HG03060 (cell line): ENCODE measurements at regions not wholly inside any gene's neighbourhood (a gene's known extent, or its start where the extent isn't known, plus 50 kb on each side); places are given as distances from the start of the nearest gene placed in this dataset.

ENCODE experiments used
- ATAC-seq: cut with Tn5 transposase; IDR thresholded peaks from one replicate; pipeline ENCODE4 v1.9.1; 2021; ENCODE audit warnings: low read depth, moderate number of reproducible peaks; ENCODE audit not compliant: unreplicated experiment

DNA sequence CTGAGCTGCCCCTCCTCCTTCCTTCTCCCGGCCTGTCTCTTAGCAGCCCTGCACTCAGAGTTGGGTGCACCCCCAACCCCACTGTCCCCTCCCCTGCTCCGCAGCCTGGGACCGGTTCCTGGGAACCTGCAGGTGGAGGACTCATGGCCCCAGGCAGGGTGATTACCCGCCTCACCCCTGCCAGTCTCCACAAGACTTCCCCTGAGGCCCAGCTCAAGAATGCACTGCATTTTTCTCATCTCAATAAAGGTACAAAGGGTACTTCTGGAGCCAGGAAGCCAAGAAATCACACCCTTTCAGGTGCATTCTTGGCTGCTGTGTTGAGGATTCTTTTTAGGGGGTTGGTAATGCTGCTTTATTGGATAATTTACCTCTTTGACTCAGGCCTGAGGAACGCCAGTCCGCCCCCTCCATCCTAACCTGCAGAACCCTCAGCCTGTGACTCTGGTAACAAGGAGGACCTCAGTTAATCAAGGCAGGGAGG, 126.3 kb upstream of the TMPRSS2 start:
- ATAC-seq = no peak

DNA sequence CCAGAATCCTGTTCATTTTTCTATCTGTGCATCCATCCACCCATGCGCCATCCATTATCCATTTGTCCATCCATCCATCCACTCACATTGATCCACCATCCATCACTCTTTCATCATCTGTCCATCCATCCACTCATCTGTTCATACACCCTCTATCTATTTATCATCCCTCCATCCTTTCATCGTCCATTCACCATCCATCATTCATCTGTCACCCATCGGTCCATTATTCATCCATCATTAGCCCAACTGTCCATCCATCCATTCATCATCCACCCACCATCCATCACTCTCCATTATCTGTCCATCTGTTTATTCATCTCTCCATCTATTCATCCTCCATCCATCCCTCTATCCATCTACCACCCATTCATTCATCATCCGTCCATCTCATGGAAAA, 125.7 kb upstream of the TMPRSS2 start:
- ATAC-seq = no peak

DNA sequence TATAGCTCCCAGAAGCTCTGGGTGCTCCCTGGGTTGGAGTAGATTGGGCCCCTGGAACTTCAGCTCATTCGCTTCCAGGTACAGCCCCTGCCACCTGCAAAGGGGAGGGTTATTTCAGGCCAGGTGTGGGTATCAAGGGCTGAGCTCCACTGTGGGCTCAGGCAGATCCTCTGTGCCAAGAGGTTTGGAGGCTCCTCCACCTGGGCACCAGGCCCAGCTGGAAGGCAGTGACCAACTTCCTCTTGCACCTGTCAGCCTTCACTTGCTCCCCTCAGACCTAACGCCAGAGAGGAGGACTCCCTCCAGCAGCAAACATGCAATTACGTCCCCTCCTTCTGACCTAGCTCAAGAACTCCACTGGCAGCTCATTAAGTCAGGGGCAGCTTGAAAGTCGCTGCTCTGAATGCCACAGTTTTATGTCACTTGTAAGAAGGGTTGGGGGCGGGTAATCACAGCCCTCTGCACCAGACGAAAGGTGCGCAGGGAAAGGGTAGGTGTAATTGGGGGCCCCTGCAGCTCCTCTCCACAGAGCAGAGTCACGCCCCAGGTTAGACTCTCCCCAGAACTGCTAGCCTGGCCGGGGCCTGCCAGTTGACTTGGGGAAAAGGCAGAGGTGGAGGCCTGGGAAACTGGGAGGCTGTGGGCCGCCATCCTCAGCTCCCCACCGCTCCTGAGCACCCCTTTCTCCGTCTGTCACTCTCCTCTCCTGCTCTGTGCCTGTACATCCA, 125.0 kb upstream of the TMPRSS2 start:
- ATAC-seq = no peak

DNA sequence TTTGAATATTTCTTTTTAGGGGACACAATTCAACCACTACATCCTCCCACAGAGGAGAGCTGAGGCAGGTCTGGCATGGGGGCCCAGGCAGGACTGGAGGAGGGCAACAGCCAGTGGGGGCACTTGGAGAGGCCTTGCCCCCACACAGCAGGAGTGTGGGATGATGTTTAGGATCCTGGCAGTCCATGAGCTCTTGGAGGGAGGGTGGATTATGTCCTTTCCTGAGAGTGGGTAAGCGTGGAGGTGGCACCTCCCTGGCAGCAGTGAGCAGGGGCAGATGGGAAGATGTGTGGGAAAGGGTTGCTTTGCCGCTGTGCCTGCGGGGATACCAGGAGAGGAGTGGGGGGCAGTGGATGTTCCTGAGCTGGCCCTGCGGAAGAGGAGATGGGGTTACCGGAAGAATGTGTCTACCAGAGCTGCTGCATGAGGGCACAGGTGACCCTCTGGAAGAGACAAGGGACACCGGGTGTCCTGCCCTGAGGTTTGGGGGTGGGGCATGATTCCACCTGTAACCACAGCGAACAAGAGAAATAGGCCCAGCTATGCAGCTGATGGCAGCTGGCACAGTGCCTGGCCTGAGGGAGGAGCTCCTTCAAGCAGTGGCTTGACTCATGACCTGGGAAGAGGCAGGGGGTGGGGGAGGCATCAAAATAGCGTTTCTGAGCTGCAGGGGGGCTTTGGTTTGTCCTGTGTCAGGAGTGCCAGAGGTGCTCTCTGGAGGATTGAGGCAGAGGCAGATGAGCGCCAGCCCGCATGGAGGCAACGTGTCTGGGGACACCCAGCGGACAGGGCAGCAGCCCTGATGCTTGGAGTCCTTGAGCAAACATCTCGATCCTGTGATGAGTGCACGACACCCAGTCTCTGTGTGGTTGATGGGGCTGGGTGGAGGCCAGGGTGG, 123.9 kb upstream of the TMPRSS2 start:
- no peak for ATAC-seq

DNA sequence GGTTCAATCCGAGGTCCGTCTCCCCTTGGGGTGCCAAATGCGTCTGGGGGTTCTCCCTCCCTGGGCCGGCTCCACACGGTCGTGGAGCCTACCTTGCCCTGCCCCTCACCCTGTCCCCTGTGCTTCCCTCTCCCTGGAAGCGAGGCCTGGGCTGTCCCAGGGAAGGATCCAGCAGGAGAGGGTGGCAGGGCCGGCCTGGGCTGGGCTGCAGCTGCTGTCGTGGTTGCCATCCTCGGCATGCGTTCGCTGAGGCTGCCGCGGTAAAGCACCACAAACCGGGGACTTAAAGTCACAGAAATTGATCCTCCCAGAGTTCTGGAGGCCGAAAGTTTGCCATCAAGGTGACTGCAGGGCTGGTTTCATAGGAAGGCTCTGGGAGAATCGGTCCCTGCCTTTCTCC, 123.0 kb upstream of the TMPRSS2 start:
- no peak for ATAC-seq

DNA sequence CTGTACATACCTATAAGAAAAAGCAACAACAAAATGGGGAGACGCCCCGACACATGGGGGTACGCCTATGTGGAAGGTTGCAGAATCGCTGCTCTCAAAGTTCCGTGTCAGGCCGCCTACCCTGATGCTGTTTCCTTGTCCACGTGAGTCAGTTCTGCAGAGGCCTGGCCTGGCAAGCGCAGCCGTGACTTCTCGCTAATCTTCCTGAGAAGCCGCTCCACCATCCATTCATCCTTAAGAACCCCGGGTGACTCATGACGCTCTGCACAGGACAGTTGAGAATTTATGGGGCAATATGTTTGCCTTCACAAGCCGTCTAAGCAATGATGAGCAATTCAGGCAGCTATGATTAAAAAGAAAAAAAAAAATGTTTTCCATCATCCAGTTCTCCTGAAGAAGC, 122.3 kb upstream of the TMPRSS2 start:
- ATAC-seq = no peak

DNA sequence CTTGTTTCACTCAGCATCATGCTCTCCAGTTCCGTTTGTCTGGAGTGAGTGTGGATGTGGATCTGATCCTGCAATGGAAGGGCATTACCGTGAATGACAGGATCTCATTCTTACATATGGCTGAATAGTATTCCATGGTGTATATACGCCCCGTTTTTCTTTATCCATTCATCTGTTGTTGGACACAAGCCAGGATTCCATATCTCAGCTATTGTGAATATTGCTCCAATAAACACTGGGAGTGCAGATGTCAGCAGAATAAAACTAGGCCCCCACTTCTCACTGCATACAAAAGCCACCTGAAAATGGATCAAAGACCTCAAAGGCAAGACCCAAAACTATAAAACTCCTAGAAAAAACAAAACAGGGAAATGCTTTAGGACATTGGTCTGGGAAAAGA, 120.3 kb upstream of the TMPRSS2 start:
- no peak for ATAC-seq

DNA sequence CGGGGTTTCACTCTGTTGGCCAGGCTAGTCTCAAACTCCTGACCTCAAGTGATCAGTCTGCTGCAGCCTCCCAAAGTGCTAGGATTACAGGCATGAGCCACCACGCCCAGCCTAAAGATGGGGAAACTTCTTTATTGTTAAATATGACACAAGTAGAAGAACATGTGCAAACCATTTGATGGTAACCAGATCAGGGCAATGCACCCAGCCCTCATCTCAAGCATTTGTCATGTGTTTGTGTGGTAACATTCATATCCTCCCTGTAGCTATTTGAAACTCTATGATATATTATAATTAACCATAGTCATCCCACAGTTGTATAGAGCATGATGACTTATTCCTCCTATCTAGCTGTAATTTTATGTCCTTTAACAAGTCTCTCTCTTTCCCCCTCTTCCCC, 119.5 kb upstream of the TMPRSS2 start:
- no peak for ATAC-seq

DNA sequence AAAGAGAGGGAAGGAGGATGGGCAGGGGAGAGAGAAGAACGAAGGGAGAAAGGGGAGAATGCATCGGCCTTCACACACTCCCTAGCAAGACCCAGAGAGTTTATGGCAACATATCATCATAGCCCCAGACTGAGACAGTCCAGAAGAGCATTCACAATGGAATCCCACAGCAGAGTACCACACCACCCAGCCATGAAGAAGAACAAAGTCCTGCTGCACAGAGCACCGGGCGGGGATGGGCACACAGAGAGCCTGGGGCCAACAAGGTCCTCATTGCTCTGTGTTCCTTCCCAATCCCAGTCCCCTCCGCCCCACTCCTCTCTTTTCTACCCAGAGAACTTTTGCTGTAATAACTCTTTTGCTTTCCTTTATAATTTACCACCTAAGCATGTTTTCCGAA, 118.1 kb upstream of the TMPRSS2 start:
- no peak for ATAC-seq

DNA sequence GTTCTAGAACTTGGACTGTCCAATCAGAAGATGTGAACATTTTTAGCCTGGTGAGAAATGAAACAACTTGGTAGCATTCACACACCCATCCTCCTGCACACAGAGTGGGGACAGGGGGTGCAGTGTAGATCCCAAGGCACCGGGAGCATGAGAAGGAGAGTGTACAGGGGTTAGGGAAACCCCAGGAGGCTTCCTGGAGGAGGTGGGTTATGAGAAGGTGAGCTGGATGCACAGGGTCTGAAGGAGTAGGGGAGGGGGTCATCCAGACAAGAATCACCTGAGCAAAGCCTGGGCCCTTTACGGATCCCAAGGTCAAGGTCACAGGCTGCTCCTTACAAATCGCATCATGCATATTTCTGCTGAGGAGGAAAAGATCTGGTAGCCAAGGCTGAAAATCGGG, 117.5 kb upstream of the TMPRSS2 start:
- no peak for ATAC-seq

DNA sequence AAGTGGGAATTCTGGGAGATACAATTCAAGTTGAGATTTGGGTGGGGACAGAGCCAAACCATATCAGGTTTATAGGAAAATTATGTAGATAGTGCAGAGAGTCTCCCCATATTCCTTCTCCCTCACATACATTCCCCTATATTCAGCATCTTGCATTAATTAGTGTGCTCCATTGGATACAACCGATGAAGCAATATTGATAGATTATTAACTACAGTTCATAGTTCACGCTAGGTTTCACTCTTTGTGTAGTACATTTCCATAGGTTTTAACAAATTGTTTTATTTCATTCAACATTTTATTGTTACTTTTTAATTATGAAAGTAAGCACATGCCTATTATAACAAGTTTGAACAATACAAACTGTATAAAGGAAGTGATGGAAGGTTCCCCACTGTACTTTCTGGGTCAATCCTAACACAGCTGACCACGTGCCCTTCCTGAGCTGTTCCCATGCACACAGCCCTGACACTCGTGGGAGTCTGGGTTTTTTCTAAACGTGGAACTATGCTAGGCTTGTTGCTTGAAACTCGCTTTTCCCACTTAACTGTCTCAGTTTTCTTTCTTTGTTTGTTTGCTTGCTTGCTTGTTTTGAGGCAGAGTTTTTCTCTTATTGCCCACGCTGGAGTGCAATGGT, 116.8 kb upstream of the TMPRSS2 start:
- ATAC-seq = no peak

DNA sequence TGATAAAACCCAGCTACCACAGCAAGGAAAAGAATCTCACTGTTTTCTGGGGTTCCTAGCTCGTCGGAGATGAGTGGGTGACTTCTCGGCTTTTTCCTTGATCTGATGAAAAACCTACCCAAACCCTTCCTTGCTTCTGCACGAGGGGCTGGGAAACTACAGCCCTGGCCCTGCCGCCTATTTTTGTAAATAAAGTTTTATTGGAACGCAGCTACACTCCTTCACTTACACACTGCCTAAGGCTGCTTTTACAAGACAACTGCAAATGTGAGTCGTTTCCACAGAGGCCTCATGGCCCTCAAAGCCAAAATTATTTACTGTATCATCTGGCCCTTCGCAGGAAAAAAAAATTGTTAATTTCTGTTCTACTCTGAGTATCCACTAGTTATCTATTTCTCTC, 116.0 kb upstream of the TMPRSS2 start:
- ATAC-seq = no peak

DNA sequence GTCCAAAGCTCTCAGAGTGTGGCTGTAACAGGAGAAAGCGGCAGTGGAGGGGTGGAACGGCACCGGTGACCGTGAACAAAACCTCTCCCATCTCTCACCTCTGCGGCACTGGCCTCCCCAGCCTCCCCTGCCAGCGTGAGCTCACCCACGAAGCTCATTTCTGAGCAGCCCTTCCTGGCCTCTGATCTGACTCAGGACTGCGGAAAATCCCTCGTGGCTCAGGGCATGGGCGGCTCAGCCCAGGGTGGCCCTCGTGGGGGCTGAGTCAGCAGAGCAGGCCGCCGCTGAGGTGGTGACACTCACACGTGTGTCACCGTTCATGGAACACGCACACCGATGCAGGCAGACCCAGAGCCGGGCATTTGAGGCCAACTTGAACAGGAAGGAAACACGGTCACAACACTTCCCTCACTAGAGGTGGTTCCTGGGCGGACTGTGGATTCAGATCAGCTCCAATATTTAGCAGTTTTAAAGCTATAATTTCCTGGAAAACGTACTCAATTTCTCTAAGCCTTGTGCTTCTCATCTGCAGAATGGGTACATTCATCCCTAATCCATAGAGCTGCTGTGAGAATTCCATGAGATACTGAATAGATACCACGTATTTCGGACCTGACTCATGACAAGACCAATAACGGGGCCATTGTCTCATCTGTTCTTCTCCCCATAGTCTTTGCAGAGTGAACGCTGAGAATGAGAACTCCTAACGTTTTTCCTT, 115.0 kb upstream of the TMPRSS2 start:
- no peak for ATAC-seq

DNA sequence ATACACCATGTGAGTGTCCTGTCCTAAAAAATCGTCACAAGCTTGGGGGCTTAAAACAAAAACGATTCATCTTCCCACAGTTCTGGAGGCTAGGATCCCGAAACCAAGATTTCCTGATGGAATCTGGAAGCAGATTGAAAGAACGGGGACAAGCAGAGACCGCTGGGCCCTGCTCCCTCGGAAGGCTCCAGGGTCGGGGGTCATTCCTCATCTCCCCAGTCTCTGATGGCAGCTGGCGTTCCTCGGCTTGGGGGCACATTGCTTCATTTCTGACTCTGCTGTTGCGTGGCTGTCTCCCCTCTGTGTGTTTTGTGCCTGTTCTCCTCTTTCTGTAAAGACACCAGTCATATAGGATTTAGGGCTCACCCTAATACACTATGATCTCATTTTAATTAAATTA, 114.2 kb upstream of the TMPRSS2 start:
- no peak for ATAC-seq

DNA sequence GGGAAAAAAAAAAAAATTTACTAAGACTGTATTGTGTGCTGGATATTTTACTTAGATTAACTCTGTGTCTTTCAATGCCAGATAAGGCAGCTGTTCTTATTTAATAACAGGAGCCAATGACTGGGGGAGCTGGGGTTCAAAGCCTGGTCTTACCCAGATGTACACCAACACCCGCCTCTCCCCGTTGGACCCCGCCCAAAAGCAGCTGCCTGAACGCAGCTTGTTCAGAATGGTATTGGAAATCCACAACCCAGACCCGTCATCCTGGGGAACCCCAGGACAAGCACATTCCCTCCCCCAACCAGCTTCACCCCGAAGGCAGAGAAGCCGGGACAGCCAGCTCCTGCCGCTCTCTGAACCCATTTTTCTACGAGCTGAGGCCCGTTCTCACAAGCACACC, 113.6 kb upstream of the TMPRSS2 start:
- ATAC-seq = no peak

DNA sequence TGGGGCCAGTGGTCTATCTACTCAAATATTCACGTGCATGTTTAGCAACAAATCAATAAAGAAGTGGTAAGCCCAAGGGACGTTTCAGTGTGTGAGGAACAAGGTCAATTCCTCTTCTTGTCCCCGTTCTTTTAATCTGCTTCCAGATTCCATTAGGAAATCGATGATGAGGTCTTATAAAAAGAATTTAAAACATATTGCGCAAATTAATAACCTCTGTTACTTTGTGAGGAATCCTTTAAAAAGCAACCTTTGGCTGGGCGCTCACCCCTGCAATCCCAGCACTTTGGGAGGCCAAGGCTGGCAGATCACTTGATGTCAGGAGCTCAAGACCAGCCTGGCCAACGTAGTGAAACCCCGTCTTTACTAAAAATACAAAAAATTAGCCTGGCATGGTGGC, 113.0 kb upstream of the TMPRSS2 start:
- ATAC-seq = no peak

DNA sequence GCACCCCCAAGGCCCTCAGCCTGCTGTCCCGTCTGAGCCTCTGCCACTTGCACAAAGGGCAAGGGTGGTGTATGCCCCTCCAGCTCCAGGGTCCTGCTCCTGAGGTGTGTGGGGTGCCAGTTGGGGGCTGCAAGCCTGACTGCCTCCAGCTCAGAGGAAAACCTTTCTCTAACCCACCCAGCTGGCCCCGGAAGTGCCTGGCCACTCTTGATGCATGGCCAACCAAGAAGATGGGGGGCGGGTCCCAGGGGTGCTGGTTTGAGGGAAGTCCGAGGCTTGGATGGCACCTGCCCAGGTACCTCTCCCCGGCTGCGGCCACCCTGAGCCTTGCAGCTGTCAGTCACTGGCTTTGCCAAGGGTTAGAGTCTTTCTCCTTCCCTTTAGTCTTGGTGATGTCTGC, 112.6 kb upstream of the TMPRSS2 start:
- no peak for ATAC-seq

DNA sequence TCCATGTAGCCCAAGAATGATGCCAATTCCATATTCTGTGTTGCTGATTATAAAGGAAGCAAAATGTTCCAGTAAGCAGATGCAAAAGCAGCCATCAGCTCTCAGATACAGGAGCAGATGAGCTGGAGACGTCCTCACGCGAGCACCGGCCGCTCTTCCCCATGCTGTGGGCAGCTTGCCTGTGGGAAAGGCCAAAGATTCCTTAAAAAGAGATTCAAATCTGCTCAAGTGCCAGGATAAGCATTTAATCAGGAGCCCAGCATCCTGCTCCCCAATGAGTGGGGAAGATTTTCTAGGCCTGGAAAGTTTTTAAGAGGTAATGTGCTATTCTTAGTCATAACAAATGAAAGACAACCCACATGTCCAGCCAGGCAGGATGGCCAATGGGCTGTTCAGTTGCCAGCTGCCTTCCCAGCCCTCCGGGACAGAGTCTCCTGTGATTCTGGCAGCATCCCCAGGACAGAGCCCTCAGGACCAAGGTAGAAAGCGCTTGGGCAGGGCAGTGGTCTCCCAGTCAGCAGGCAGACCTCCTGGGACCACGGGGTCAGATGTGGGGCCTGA, 108.2 kb upstream of the TMPRSS2 start:
- ATAC-seq = no peak

DNA sequence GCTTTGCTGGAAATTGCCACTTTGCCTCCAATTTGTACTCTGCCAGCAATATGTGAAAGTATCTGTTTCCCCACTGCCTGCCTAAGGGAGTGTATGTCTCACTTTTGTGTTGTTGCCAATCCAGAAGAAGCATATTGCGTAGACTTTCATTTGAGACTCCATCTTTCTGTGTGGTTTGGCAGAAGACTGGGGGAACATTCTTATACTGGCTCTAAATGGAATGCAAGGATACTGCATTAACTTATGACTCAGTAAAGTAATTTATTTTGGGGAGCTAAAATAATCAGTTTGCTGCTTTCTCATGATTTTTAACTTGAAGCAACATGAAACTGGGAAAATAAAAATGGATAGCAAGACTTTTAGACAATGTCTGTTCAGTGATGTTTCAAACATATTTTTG, 107.7 kb upstream of the TMPRSS2 start:
- ATAC-seq = no peak

DNA sequence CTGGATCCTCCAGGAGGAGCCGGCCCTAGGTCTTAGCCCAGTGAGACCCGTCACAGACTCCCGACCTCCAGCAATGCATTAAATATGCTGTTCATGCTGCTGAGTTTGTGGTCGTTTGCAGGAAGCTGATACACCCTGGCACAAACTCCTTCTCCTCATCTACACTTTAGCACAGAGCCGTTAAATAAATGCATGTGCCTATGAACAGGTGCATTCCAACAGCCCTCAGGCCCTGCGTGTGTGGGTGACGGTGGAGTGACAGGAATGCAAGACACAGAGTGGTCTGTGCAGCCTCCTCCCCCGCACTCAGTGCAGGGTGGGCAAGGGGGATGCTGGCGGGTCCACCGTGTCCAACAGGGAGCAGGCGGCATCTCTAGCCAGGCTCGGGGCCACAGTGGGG, 106.6 kb upstream of the TMPRSS2 start:
- no peak for ATAC-seq

DNA sequence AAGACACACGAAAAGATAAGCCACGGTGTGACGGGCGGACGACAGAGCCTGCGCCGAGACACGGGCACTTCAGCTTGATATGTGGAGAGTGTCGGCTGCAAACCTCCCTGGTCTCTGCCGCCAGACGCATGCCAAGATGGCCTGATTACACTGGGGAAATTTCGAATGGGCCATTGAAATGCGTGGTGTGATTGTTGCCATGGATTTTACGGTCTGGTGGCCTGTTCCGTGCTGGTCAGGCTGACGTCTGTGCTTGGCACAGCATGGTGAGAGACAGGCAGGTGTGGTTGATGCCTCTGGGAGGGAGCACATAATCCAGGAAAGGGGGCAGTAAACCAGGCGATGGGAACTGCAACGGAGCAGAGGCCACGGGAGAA, 105.6 kb upstream of the TMPRSS2 start:
- ATAC-seq = no peak
